HG03060 (cell line): ENCODE measurements at regions not wholly inside any gene's neighbourhood (a gene's known extent, or its start where the extent isn't known, plus 50 kb on each side); places are given as distances from the start of the nearest gene placed in this dataset.
"Not testable (repeated sequence)": the region's sequence is repeated elsewhere in the genome, so short reads cannot be mapped to it uniquely, and the experiment has no call there.

ENCODE experiments used
- ATAC-seq: cut with Tn5 transposase; IDR thresholded peaks from one replicate; pipeline ENCODE4 v1.9.1; 2021; ENCODE audit warnings: low read depth, moderate number of reproducible peaks; ENCODE audit not compliant: unreplicated experiment

DNA sequence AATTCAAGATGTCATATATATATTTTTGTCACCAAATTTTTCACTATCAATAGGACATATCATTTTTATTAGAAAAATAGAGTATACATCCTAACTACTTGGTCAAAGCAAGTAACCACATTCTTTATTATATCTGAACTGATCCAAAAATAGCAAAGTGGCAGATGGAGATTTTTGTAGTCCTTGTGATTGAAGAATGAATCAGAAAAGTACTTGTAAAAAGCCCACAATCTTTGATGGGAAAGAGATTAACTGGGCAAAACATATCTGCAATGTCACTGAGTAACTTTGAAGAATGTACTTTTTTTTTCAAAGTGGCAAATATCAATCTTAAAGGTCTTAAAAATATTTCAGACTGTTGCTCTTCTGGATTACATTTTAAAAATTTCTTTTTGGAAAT is 1040.6 kb upstream of the SEMA6A start:
- no peak for ATAC-seq

DNA sequence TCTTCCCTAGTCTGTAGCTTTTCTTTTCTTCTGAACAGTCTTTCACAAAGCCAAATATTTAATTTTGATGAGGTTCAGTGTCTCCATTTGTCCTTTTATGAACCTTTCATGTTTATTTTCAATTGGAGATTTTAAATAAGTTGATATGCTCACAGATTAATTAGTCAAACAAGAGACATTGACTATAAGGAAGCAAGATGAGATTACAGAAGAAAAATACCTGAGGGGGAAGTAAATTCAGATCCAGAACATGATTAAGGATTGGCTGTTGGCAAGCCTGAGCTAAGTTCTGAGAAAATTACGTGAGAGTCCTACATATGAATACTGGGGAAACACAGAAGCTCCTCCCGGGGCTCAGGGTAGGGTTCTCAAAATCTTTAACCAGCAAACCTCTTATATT is 1039.8 kb upstream of the SEMA6A start:
- no peak for ATAC-seq

DNA sequence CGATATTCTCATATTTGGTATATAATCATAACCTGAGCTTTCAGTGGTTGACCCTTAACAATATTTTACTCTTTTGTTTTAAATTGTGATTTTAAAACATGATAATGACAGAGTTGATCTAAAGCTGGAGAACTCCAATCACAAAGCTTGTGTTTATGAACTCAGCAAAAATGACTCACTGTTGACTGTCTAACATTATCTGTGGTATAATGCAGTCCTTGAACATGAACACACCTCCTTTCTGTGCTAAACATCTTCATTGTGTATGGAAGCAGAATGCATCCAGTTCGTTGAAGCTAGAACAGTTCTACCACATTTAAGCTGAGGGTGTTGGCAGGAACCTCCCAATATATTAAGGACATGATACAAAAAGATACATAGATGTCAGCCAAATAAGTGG is 1030.2 kb upstream of the SEMA6A start:
- no peak for ATAC-seq

DNA sequence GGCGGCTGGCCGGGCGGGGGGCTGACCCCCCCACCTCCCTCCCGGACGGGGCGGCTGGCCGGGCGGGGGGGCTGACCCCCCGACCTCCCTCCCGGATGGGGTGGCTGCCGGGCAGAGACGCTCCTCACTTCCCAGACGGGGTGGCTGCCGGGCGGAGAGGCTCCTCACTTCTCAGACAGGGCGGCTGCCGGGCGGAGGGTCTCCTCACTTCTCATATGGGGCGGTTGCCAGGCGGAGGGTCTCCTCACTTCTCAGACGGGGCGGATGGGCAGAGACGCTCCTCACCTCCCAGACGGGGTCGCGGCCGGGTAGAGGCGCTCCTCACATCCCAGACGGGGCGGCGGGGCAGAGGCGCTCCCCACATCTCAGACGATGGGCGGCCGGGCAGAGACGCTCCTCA is 1025.2 kb upstream of the SEMA6A start:
- ATAC-seq, result not testable (repeated sequence)

DNA sequence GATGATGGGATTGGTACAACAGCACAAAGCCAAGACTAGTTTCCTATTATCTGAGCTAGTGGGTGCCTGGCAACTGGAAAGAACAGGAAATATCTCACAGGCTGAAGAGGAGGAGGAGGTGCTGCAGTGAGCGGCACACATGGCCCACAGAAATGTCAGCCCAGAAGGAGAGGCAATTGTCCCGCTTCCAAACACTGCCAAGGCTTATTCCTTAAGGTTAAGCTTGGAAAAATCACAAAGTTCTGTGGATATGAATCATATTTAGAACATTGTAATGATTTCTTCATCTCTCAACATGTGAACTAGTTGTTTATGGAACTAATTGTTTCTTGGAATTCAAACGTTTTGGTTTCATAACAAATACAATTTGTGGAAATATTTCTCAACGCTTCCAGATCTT is 1019.5 kb upstream of the SEMA6A start:
- no peak for ATAC-seq

DNA sequence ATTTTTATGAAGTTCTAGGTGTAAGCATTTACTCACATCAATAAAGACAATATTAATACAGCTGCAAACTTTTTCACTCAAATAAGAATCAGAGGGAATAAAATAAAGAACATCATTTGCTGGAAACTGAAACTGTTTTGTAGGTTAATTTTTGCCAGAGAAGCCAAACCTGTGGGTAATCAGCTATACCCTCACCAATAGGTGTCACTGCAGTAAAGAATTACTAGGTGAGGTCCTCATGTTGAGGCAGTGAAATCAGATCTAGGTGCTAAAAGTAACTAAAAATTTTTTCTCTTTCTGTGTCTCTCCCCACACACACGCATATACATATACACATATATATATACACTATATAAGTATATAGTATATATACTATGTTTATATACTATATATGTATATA is 1016.3 kb upstream of the SEMA6A start:
- peak; percentile 78 for ATAC-seq

DNA sequence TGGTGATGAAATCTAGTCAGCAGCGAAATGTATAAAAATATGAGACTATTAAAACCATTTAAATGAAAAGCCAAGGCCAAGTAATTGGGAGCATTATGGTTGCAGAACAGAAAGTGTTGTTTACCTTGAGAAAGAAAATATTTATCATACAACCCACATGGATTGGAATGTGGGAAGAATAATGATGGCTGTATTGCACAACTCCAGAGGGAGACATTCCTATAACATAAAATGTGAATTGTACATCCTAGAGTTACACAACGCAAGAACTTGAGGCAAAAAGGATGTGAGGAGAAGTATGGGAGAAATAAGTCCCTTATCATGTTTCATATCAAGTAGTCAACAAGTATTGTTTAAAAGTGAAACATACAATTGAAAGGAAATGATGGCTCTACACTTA is 1014.0 kb upstream of the SEMA6A start:
- no peak for ATAC-seq

DNA sequence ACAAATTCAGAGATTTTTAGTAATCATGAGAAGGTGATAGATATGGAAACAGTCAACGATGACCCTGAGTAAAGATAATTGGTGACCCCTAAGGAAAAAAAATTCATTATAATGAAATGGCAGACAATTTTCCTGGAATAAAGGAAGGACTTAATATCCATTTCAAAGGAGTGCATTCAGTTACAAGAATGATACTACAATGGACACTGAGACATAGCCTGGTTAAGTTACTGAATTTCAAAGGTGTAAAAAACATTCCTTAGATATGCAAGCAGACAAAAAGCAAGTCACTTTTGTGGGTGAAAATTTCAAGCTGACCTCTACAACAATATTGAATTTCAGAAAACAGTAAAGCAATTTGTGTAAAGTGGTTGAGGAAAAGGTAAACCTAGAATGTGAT is 1012.5 kb upstream of the SEMA6A start:
- ATAC-seq, result no peak

DNA sequence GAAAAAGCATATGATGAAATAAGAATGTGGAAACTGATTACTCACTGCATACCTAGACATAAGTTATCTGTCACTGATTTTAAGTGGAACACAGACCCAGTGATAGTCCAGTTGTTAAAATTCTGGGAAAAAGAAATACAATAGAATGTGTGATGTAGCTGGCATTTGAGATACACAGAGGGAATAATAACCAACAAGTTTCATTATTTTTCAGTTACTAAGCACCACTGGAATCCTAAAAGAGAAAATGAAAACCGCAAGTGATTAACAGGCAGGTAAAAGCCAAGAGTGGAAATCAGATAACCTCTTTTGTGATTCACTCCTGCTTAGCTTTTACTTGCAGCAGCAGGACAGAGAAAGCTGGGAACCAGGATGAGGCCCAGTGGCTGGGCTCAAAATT is 994.0 kb upstream of the SEMA6A start:
- ATAC-seq, result no peak

DNA sequence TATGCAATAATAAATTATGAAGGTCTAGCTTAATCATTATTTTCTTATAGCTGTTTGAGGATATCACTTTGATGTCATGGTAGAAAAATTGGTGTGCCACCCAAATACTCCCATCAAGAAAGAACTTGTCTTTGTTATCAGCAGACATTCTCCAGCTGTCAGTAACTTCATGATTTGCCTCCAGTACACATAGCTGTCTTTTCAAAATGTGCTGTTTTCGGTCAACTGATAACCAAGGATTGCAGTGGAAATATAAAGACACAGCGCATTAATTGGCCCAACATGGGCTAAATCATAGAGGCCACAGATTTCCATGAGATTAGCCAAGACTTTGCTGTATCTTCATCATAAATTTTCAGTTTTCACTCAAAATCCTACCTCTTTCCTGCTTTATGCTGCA is 993.5 kb upstream of the SEMA6A start:
- ATAC-seq, result no peak

DNA sequence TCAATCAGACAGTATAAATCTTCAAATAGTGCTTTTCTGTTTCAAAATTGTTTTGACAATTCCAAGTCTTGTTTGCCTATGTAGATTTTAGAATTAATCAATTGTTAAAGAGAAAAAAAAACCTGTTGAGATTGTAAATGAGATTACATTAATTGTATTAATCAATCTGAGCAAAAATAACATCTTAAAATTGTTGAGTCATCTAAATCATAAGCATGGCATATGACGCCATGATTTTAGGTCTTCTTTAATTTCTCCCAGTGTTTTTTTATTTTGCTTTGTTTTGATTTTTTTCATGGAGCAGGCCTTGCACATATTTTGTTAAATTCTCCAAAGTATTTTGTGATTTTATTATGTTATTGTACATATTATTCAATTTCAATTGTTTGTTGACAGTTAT is 988.0 kb upstream of the SEMA6A start:
- ATAC-seq, result no peak

DNA sequence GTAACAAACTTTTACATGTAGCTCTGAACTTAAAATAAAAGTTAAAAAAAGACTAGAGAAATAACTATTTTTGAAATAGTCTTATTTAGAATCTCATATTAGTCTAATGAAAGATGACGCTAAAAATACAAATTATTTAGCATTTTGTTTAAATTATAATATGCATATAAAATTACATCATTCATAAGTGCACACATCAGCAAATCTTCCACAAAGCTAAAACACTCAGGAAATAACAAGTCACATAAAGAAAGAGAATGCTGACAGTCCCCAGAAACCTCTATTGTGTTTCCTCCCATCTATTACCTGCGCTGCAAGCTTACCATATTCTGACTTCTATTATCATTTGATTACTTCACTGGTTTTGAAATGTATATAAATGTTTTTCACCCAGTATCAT is 986.9 kb upstream of the SEMA6A start:
- ATAC-seq, result no peak

DNA sequence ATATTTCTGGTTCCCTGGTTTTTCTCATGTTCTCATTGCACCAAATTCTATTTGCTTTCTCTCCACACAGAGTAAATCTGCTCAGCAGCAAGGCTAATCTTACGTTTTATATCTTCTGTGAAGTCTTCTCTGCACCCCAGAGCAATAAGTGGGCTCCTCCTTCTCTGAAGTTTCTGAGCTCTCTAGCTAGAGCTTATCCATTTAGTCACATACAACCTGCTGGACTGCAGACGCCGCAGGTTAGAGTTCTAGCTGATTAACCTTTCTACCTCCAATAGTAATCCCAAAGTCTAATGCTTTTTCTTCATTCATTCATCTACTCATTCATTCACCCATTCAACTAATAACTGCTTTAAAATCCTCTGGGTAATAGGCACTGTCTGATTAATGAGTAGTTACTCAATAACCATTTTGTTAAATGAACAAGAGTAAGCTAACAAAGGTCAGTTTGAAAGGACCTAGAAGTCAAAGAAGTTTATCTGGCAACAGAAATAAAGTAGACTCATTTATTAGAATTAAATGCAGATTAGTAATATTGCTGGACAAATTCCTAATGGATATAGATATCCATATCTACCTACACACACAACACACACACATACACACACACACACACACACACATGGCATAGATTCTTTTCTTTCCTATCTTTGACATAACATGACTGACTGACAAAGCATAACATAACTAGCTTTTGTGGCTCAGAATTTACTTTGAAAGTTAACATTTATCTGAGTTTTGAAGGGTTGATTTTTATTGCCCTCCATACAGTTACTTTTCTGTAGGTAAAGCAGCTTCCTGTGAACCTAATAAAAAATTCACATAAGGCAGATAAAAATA is 984.6 kb upstream of the SEMA6A start:
- no peak for ATAC-seq

DNA sequence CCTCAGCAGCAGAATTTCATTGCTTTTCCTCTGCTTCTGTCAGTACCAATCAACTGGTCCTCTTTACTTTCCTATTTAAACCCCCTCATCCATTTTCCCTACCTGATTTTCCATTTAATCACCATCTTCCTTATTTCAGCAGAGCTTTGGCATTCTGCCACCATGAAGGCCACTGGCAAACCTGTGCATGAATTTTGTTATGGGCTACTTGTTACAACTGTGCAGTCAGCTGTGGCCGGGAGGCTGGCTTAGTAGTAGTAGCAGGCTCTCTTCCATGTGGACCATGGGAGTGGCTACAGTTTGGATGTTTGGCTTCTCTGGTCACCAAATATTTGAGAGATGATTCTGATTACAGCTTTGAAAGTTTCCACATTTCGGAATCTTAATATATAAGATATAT is 976.6 kb upstream of the SEMA6A start:
- no peak for ATAC-seq

DNA sequence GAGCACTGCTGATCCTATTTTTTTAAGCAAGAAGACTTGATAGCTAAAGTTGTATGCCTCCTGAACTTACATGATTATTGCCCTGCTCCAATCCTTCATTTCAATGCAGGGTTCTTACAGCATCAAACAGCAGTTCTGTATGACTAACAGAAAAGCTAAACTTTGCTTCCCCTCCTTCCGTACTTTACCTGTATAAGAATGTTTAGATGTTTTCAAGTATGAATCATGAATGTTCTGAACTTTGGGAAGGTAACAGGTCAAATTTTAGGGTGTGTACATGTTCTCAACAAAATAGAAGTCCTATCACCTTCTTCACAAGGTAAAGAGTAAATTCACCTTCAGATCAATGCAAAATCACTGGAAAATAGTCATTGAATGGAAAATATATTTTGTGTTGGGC is 972.6 kb upstream of the SEMA6A start:
- no peak for ATAC-seq

DNA sequence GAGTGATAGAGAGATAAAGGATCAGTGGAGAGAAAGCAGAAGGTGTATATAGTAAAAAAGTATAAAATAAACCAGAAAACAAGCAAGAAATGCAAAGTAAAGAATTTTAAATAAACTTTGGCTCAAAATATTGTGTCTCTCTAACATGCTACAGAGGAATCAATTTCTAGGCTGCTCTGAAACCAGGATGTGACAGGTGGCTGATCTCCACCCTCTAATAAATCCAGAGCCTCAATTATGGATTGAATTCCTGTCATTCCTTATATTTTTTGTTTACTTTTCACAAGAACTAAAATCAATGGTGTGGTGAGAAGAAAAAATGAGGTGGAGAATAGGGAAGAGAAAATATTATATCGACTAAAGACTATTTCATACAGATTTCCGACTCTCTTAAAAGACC is 965.1 kb upstream of the SEMA6A start:
- no peak for ATAC-seq

DNA sequence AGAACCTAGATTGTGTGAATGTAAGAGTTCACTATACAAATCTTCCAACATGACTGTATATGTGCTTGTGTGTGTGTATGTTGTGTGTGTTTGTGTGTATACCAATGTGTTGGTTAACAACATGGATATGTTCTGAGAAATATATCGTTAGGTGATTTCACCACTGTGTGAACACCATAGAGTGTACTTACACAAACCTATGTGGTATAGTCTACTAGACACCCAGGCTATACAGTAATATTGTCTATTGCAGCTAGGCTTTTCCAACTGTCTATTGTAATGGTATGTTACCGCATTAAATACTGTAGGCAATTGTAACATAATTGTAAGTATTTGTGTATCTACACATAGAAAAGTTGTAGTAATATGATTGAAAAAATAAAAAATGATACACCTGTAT is 959.2 kb upstream of the SEMA6A start:
- ATAC-seq, result no peak

DNA sequence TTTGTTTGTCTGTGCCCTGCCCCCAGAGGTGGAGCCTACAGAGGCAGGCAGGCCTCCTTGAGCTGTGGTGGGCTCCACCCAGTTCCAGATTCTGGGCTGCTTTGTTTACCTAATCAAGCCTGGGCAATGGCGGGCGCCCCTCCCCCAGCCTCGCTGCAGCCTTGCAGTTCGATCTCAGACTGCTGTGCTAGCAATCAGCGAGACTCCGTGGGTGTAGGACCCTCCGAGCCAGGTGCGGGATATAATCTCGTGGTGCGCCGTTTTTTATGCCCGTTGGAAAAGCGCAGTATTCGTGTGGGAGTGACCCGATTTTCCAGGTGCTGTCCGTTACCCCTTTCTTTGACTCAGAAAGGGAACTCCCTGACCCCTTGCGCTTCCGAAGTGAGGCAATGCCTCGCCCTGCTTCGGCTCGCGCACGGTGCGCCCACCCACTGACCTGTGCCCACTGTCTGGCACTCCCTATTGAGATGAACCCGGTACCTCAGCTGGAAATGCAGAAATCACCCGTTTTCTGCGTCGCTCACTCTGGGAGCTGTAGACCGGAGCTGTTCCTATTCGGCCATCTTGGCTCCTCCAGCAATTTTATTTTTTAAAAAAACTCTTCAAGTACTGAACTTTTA is 958.5 kb upstream of the SEMA6A start:
- ATAC-seq, result not testable (repeated sequence)

DNA sequence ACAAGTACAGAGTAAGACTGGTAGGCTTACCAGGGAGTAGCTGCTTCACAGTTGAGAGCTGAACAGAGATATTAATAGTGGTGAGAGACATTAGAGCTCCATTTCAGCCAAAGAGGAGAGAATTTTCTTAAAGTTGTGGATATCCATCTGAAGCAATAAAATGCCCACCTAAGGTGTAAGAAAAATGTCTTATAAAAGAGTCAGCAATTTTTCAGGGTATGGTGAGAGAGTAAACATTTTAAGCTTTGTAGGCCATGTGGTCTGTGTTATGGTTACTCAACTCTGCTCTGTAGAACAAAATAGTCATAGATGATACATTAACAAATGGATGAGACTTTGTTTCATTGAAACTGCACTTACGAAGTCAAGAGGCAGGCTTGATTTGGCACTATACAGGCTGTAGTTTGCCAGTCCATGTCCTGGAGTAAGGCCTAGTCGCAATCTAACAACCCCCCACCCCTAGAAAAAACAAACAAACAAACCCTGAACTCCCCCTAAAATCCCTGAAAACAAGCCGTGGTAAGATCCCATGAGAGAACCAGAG is 945.4 kb upstream of the SEMA6A start:
- ATAC-seq, result no peak

DNA sequence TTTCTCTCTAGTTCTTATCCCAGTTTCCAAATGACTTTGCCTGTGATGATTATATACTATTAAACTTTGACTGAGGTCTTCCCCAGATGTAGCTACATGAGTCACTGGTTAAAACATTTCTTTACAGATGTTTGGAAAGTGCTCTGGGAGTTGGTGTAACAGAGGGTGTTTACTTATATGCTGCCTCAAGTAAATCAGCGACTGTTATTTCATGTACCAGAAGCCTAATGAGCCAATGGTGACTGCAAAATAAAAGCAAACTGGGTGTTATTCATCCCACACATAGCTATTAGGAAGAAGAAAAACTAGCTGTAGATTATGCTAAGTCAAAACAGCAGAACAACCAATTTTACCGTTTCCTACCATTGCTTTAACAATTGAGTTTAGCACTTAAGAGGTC is 929.7 kb upstream of the SEMA6A start:
- no peak for ATAC-seq

DNA sequence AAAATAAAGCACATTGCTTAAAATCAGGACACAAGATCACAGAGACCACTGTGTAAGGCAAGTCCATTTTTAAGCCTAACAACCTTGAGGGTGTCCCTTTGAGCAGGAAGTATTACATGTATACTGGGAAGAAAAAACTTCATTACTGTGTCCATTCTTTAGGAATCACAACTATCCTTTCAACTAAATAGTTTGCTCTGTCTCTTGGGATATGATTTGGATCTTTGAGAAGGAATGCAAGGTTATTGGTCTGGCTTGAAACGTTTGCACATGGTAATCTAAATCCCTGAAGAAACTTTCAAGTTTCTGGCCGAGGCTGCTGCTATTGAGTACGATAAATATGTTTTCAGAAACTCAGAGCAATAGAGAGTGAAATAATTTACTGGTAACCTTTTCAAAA is 923.0 kb upstream of the SEMA6A start:
- ATAC-seq, result no peak

DNA sequence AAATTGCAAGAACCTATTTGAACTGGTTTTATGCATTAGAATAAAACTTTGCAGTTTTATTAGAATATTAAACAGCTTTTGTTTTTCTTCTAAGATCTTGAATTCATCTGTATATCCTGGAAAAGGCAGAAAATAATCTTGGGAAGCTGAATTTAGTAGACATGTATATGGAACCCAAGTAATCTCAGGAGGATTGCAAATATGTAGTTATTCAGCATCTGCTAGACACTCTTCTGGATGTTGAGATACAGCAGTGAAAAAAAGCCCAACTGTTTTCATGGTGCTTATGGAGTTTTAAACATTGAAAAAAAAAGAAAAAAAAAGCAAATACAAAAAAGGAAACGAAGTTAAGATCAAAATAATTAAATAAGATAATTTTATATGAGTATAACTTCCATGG is 922.2 kb upstream of the SEMA6A start:
- ATAC-seq, result no peak
